ENCODE measurements at regions not wholly inside any gene's neighbourhood (a gene's known extent, or its start where the extent isn't known, plus 50 kb on each side); places are given as distances from the start of the nearest gene placed in this dataset.

GRCh38 chr5:39486361-39486760 is 61.6 kb upstream of the DAB2 start:
- no peak overlapping the region for H3K4me3 ChIP-seq (ENCODE audit: low read length)
- DNase-seq (ENCODE audit: low read depth) = no peak
- TF ChIP-seq CTCF (conservative IDR thresholded peaks at IDR 0.05; ENCODE audit: low read length) = no peak

DNA sequence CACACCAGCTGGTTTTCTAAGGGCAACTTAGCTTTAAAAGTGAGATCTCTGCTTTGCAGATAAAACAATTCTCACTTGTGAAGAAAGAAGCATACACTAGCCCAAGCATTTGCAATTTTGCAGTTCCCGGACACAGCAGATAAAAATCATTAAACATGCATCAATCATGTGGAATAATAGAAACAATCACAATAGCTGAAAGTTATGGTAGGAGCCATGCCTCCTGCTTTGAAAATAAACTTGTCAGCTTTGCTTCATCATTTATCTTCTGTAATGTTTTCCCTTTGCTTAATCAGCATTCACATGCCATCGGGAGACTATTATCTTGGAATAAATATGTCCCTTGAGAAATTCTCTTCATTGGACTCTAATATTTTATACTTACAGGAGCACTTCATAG is 60.3 kb upstream of the DAB2 start:
- no peak overlapping the region for H3K4me3 ChIP-seq (ENCODE audit: low read length)
- DNase-seq (ENCODE audit: low read depth) = peak; percentile 33
- no peak for TF ChIP-seq CTCF (conservative IDR thresholded peaks at IDR 0.05; ENCODE audit: low read length)

DNA sequence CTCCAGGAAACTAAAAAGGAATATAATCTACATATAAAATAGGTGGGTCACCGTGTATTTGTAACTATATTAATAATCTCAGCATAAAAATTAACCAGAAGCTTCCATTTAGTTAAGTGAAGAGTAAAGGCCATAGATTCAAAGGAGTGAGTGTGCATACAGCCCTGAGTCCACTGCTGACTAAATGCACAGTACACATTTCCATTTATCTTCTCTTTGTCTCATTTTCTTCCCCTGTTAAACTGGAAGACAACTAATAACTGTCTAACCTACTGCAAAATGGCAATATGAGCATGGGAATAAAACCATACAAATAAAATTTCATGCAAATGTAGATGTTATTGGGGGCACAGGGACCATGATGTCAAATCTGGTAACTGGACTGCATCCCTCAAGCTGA is 59.9 kb upstream of the DAB2 start:
- H3K4me3 ChIP-seq (ENCODE audit: low read length) = no peak overlapping the region
- no peak for TF ChIP-seq CTCF (conservative IDR thresholded peaks at IDR 0.05; ENCODE audit: low read length)
- no peak for DNase-seq (ENCODE audit: low read depth)

DNA sequence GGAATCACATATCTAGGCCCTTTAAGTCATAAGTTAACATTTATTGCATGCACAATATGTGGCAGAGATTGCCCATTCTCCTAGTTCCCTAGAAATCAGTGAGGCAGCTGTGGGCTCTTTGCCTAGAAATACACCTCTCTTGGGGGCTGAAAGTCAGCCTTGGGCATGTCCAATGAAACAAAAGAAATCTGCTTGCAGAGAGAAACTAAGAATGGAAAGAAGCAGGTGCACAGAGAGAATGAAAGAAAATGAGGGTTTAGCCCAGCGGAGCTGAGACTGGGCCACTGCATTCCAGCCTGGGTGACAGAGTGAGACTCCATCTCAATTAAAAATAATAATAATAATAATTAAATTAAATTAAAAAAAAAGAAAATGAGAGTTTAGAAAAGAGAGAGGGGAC is 57.3 kb upstream of the DAB2 start:
- no peak for DNase-seq (ENCODE audit: low read depth)
- H3K4me3 ChIP-seq (ENCODE audit: low read length) = no peak overlapping the region
- TF ChIP-seq CTCF (conservative IDR thresholded peaks at IDR 0.05; ENCODE audit: low read length) = no peak

DNA sequence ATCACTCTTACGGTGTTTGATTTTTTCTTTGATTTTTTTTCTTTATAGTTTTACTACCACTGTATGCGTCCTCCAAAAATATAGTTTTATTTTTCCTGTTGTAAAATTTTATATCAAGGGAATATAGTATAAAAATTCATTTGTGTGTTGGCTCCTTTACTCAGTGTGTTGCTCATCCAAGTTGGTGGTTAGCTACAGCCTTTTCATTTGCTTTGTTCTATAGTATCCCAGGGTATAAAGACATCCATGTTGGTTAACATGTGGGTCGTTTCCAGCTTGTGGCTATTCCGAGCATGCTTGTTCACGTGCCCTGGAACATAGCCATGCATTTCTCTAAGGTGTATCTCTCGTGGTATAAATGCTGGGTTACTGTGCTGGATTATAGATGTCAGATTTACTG is 54.8 kb upstream of the DAB2 start:
- no peak overlapping the region for H3K4me3 ChIP-seq (ENCODE audit: low read length)
- no peak for DNase-seq (ENCODE audit: low read depth)
- TF ChIP-seq CTCF (conservative IDR thresholded peaks at IDR 0.05; ENCODE audit: low read length) = no peak

DNA sequence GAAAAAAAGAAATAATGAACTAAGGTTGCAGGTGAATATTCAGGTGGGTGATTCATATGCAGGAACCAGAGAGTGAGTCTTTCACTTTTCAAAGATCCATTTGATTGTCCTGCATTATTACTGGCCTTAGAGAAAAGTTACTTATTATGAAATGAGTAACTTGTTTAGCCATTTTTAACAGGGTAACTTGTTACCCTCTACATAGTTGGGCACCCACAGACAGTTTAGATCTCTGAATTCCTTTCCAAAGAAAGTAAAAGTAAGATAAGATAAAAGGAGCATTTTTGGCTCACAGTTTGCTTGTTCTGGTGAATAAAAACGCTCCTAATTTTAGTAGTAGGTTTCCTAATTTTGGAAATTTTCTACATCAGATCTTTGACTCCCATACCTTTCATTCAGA is 54.1 kb upstream of the DAB2 start:
- no peak for TF ChIP-seq CTCF (conservative IDR thresholded peaks at IDR 0.05; ENCODE audit: low read length)
- H3K4me3 ChIP-seq (ENCODE audit: low read length) = no peak overlapping the region
- DNase-seq (ENCODE audit: low read depth) = no peak

DNA sequence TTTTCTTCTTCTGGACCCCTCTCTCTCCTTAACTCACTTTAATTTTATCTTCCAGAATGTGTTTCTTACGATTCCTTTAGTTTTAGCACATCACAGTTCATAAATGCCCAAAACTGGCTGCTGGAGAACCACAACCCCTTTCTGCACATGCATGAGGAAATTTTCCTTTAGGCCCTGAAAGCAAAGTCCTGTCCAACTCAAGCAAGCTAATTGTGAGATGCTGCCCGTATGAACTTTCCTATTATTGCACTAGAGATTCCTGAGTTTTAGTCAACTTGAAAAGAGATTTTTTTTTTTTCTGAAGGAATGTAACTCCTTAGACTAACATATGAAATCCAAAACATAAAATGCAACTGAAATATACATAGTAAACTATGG is 52.1 kb upstream of the DAB2 start:
- peak; percentile 83 for DNase-seq (ENCODE audit: low read depth)
- TF ChIP-seq CTCF (conservative IDR thresholded peaks at IDR 0.05; ENCODE audit: low read length) = no peak
- H3K4me3 ChIP-seq (ENCODE audit: low read length) = no peak overlapping the region
